ENCODE measurements at regions not wholly inside any gene's neighbourhood (a gene's known extent, or its start where the extent isn't known, plus 50 kb on each side); places are given as distances from the start of the nearest gene placed in this dataset.

DNA sequence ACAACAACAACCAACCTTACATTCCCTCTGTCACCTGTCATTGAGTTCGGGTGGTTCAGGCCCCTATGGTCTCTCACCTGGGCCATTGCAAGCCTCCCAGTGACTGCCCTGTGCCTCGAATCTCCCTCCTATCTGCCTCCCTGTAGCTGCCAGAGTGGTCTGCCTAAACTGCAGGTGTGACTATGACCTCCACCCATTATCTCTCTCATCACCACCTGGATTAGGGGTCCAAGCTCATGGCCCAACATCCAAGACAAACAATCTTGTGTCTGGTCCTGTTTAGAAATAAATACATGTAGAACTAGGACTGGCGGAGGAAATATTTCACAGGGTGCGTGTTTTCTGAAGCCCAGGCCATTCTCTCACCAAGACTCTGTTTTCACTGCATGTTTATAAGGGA, 146.6 kb downstream of the HERPUD2 start:
- dilution Hi-C loops (cut with MboI; ENCODE audit: extremely low pct_ligation_motif_present, low sequenced_read_pairs) = no loop called here
- CTCF ChIA-PET = no interaction called here

More for the DNA sequence above, 146.6 kb downstream of the HERPUD2 start:
- Histone ChIP-seq H4K20me1 (replicated peaks; ENCODE audit: control insufficient read depth, extremely low read depth, insufficient read depth, low read length) (no peaks in the 10 kb centered on the region), H3K27me3 (ENCODE audit: control insufficient read depth in 2 of 2, insufficient read depth in 2 of 2, low read length in 2 of 2) (peaks cover 9 to 14% of the 10 kb centered on the region in 2 experiments), H3K9me3 (replicated peaks; ENCODE audit: control insufficient read depth, insufficient read depth, low read length) (no peaks in the 10 kb centered on the region), H3K9ac (replicated peaks; ENCODE audit: extremely low read depth, insufficient read depth, low read length) (no peak overlapping the region), H3K4me2 (ENCODE audit: insufficient read depth, low read length) (no peak overlapping the region), H3K4me1 (ENCODE audit: control insufficient read depth, extremely low read depth, insufficient read depth, low read length) (no peaks in the 10 kb centered on the region), H3K79me2 (ENCODE audit: control insufficient read depth, insufficient read depth, low read length) (no peaks in the 10 kb centered on the region), H2AFZ (ENCODE audit: low read depth, low read length) (no peak overlapping the region), H3K9me1 (replicated peaks; ENCODE audit: control insufficient read depth, extremely low read depth, insufficient read depth, low read length) (no peaks in the 10 kb centered on the region), H3K27ac (ENCODE audit: insufficient read depth, low read depth, low read length) (no peak overlapping the region), H3K36me3 (ENCODE audit: control insufficient read depth in 2 of 2, extremely low read depth in 1 of 2, insufficient read depth in 2 of 2, low read length in 2 of 2) (no peaks in the 10 kb centered on the region), H3K4me3 (replicated peaks in 1 of 3; ENCODE audit: insufficient read depth in 1 of 3, low read depth in 1 of 3, low read length in 3 of 3) (no peak overlapping the region)
- POLR2A ChIA-PET = no interaction called here
- no peak for DNase-seq (ENCODE audit: low read depth, low spot score)
- FAIRE-seq = no peak
- no TSS peak for BruUV-seq (replicated peaks)
- TF ChIP-seq FOS (IDR thresholded peaks at IDR 0.05; ENCODE audit: borderline replicate concordance, insufficient read depth, low read length) (no peak), EZH2 (IDR thresholded peaks at IDR 0.05; ENCODE audit: borderline replicate concordance, low read depth, low read length, severe bottlenecking) (no peak), POLR2AphosphoS5 (IDR thresholded peaks at IDR 0.05; ENCODE audit: insufficient read depth, low read depth, low read length) (no peak), MYC (IDR thresholded peaks at IDR 0.05; ENCODE audit: low read depth, low read length) (no peak), MAX (IDR thresholded peaks at IDR 0.05; ENCODE audit: insufficient read depth, insufficient read length) (no peak), JUN (IDR thresholded peaks at IDR 0.05; ENCODE audit: borderline replicate concordance, insufficient read depth, insufficient read length, low read depth) (no peak)
- TF ChIP-seq, protein P1, sequence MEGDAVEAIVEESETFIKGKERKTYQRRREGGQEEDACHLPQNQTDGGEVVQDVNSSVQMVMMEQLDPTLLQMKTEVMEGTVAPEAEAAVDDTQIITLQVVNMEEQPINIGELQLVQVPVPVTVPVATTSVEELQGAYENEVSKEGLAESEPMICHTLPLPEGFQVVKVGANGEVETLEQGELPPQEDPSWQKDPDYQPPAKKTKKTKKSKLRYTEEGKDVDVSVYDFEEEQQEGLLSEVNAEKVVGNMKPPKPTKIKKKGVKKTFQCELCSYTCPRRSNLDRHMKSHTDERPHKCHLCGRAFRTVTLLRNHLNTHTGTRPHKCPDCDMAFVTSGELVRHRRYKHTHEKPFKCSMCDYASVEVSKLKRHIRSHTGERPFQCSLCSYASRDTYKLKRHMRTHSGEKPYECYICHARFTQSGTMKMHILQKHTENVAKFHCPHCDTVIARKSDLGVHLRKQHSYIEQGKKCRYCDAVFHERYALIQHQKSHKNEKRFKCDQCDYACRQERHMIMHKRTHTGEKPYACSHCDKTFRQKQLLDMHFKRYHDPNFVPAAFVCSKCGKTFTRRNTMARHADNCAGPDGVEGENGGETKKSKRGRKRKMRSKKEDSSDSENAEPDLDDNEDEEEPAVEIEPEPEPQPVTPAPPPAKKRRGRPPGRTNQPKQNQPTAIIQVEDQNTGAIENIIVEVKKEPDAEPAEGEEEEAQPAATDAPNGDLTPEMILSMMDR (IDR thresholded peaks at IDR 0.05; ENCODE audit: extremely low read depth in 1 of 2, insufficient read depth in 1 of 2, low read depth in 1 of 2, low read length in 2 of 2) = no peak
- intact Hi-C loops (cut with micrococcal nuclease) = no loop called here
